ENCODE measurements at regions not wholly inside any gene's neighbourhood (a gene's known extent, or its start where the extent isn't known, plus 50 kb on each side); places are given as distances from the start of the nearest gene placed in this dataset.

DNA sequence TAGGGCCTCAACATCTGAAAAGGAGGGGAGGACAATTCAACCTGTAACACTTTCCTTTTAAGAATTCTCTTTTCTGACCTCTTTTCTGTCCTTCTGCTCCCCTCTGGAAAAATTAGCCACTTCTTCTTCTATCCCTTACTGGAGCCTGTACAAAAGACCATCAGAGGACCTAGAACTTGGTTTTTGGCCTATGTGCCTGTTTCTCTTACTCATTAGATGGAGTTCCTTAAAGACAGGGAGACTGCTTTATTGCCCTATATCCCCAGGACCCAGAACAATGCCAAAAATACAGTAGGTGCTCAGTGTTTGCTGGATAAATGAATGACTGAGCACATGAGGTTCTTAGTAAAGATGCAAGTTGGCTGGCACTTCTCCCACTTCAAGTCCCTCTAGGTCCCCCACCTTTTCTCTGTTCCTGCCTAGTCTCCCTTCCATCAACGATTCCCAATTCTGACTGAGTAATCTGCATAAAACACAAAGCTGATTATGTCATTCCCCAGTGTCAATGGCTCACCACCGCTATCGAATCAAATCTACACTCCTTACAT lies 114.2 kb downstream of the DDX1 start:
- Mint-ChIP-seq H3K4me1 (no peaks in the 10 kb centered on the region), H3K9me3 (no peaks in the 10 kb centered on the region), H3K27me3 (no peaks in the 10 kb centered on the region), H3K4me3 (no peak overlapping the region), H3K27ac (no peak overlapping the region), H3K36me3 (ENCODE audit: low read depth) (no peaks in the 10 kb centered on the region)
- CTCF ChIA-PET = no interaction called here
- no peak for DNase-seq
- POLR2A ChIA-PET = no interaction called here

DNA sequence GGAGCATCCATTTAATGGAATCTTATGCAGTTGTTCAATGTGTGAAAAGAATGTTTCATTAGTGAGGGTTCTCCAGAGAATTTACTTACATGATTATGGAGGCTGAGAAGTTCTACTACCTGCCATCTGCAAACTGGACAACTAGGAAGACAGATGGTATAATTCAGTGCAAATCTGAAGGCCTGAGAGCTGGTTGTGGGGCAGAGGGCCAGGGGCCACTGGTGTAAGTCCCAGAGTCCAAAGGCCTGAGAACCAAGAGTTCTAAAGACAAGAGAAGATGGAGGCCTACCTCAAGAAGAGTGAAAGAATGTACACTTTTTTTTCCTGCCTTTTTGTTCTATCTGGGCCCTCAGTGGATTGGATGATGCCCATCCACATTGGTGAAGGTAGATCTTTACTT lies 114.8 kb downstream of the DDX1 start:
- H3K4me1 Mint-ChIP-seq = no peaks in the 10 kb centered on the region
- H3K27ac Mint-ChIP-seq = no peak overlapping the region
- no peaks in the 10 kb centered on the region for H3K27me3 Mint-ChIP-seq
- CTCF ChIA-PET = no interaction called here
- no peaks in the 10 kb centered on the region for H3K9me3 Mint-ChIP-seq
- no peak for DNase-seq
- H3K4me3 Mint-ChIP-seq = no peak overlapping the region
- POLR2A ChIA-PET = no interaction called here
- H3K36me3 Mint-ChIP-seq (ENCODE audit: low read depth) = no peaks in the 10 kb centered on the region

DNA sequence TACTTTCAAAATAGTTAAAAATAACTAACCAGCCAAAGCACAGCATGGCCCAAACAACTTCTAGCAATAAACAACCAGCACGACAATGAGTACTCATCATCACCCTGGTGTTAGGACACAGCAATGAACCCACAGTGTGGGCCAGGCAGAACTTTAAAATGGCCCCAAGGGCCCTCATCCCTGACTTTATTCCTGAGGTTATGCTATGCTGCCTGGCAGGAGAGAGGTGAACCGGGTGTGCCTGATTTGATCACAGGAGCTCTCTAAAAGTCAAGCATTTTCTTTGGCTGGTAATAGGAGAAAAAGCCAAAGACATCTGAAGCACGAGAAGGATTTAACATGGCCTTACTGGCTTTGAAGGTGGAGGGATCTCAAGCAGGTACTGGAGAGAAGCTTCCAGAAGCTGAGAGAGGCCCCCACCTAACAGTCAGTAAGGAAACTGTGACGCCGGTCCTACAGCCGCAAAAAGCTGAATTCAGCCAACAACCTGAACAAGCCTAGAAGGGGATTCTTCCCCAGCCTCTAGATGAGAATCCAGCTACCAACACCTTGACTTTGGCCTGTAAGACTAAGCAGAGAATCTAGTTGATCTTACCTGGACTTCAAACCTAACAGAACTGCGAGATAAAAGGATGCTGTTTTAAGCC lies 115.4 kb downstream of the DDX1 start:
- Mint-ChIP-seq H3K4me3 (no peak overlapping the region), H3K4me1 (no peaks in the 10 kb centered on the region), H3K27me3 (no peaks in the 10 kb centered on the region), H3K27ac (no peak overlapping the region), H3K36me3 (ENCODE audit: low read depth) (no peaks in the 10 kb centered on the region), H3K9me3 (no peaks in the 10 kb centered on the region)
- no peak for DNase-seq
- ChIA-PET POLR2A (no interaction called here), CTCF (no interaction called here)

- H3K9me3 Mint-ChIP-seq = no peaks in the 10 kb centered on the region
- CTCF ChIA-PET = no interaction called here
- no peak overlapping the region for H3K27ac Mint-ChIP-seq
- H3K4me1 Mint-ChIP-seq = no peaks in the 10 kb centered on the region
- no peak for DNase-seq
- POLR2A ChIA-PET = no interaction called here
- H3K4me3 Mint-ChIP-seq = no peak overlapping the region
- H3K36me3 Mint-ChIP-seq (ENCODE audit: low read depth) = no peaks in the 10 kb centered on the region
- no peaks in the 10 kb centered on the region for H3K27me3 Mint-ChIP-seq
Observed at GRCh38 chr2:15708161-15708560, 116.5 kb downstream of the DDX1 start.

GRCh38 chr2:15708865-15709820 lies 117.5 kb downstream of the DDX1 start:
- Mint-ChIP-seq H3K9me3 (no peaks in the 10 kb centered on the region), H3K27ac (no peak overlapping the region), H3K4me1 (no peaks in the 10 kb centered on the region), H3K4me3 (no peak overlapping the region), H3K36me3 (ENCODE audit: low read depth) (no peaks in the 10 kb centered on the region), H3K27me3 (peaks cover 2% of the 10 kb centered on the region)
- no peak for DNase-seq
- ChIA-PET CTCF (no interaction called here), POLR2A (no interaction called here)

- no peaks in the 10 kb centered on the region for H3K36me3 Mint-ChIP-seq (ENCODE audit: low read depth)
- H3K27ac Mint-ChIP-seq = no peak overlapping the region
- POLR2A ChIA-PET = no interaction called here
- peaks cover 2% of the 10 kb centered on the region for H3K27me3 Mint-ChIP-seq
- H3K9me3 Mint-ChIP-seq = no peaks in the 10 kb centered on the region
- no peaks in the 10 kb centered on the region for H3K4me1 Mint-ChIP-seq
- no peak for DNase-seq
- H3K4me3 Mint-ChIP-seq = no peak overlapping the region
- CTCF ChIA-PET = no interaction called here
Observed at GRCh38 chr2:15711126-15711860, 119.6 kb downstream of the DDX1 start.

DNA sequence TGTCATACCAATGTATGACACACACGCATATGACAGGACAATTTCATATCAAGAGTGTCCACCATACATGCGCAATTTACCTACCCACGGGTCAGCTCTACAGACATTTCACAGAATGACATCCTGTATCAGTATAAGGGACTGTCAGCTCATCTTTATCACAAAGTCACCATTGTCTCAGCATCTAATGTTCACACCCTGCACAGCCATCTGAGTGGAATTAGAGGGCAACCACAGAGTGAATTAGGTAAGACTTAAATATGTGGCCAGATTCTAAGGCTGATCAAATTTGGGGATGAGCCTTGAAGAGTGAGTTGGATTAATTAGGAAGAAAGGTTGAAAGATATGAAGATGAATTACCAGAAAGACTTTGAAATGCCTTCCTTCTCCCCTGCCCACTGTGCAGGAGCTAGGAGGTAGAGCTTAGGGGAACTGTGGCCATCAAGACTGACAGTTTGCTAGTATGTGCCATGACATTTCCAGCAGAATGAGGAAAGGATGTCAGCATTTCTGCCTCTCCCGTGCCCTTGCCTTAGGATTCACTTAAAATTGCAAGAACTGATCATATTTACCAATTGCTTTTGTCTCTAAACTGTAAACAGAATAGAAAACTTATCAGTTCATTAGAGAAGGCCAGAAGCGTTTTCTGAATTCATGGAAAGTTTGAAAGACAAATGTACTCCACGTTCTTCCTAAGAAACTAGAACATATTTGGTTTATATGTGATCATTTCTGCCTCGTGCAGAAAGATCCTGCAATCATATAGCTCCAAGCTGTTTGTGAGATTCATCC lies 121.1 kb downstream of the DDX1 start:
- Mint-ChIP-seq H3K4me1 (no peaks in the 10 kb centered on the region), H3K27me3 (peaks cover 2% of the 10 kb centered on the region), H3K27ac (no peak overlapping the region), H3K36me3 (ENCODE audit: low read depth) (no peaks in the 10 kb centered on the region), H3K9me3 (no peaks in the 10 kb centered on the region), H3K4me3 (no peak overlapping the region)
- POLR2A ChIA-PET = no interaction called here
- CTCF ChIA-PET = no interaction called here
- no peak for DNase-seq

GRCh38 chr2:15713475-15713874 lies 121.8 kb downstream of the DDX1 start:
- ChIA-PET CTCF (no interaction called here), POLR2A (no interaction called here)
- Mint-ChIP-seq H3K27me3 (peaks cover 2% of the 10 kb centered on the region), H3K36me3 (ENCODE audit: low read depth) (no peaks in the 10 kb centered on the region), H3K27ac (no peak overlapping the region), H3K4me1 (no peaks in the 10 kb centered on the region), H3K9me3 (no peaks in the 10 kb centered on the region), H3K4me3 (no peak overlapping the region)
- no peak for DNase-seq

DNA sequence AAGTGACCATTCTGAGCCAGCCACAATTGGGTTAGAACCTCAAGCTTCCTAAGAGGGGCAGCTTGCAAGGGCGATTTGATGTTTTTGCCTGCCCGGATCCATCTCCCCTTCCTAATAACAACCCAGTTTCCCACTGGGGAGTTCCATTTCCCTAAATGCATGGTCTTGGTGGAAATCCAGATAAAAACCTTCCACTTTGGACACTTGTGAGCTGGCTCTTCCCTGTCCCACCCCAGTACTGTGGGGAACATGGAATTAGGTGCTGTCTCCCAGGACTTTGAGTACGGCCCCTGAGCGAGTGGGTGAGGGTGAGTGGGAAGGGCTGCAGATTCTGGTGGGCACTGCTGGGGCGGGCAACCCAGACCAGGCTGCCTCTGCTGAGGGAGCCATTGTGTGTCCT lies 122.3 kb downstream of the DDX1 start:
- Mint-ChIP-seq H3K27me3 (peaks cover 2% of the 10 kb centered on the region), H3K27ac (no peak overlapping the region), H3K4me1 (no peaks in the 10 kb centered on the region), H3K9me3 (no peaks in the 10 kb centered on the region), H3K36me3 (ENCODE audit: low read depth) (no peaks in the 10 kb centered on the region), H3K4me3 (no peak overlapping the region)
- no peak for DNase-seq
- POLR2A ChIA-PET = no interaction called here
- CTCF ChIA-PET = no interaction called here

DNA sequence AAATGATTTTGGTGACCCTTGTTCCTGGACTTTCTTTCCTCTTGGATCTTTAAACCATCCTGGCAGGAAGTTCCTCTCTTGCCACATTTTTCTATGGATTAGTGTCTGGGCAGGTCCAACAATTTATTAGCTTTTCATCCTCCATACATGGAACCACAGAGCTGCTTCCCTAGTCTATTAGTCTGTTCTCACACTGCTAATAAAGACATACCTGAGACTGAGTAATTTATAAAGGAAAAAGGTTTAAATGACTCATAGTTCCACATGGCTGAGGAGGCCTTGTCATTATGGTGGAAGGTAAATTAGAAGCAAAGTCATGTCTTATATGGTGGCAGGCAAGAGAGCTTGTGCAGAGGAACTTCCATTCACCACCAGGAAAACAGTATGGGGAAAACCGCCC lies 122.9 kb downstream of the DDX1 start:
- Mint-ChIP-seq H3K36me3 (ENCODE audit: low read depth) (no peaks in the 10 kb centered on the region), H3K9me3 (no peaks in the 10 kb centered on the region), H3K27me3 (peaks cover 2% of the 10 kb centered on the region), H3K27ac (no peak overlapping the region), H3K4me3 (no peak overlapping the region), H3K4me1 (no peaks in the 10 kb centered on the region)
- POLR2A ChIA-PET = no interaction called here
- CTCF ChIA-PET = no interaction called here
- DNase-seq = no peak

DNA sequence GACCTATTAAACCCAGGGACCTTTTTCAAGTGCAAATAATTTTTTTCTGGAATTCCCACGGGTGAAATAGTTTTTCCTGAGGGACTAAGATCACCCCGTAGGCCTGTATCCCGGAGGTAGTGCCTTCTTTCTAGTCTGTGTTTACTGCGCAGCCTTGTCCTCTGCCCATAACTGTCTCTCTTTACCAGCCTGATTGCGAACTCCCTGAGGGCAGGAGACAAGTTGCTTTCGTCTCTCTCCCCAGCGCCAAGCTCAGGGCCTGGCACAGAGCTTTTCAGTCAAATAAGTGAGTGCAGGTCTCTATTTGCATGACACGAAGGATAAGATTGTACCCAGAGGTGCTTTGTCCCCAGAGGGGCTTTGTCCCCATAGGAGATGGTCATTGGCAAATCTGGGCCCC lies 123.9 kb downstream of the DDX1 start:
- ChIA-PET CTCF (no interaction called here), POLR2A (no interaction called here)
- Mint-ChIP-seq H3K27me3 (peaks cover 2% of the 10 kb centered on the region), H3K4me3 (no peak overlapping the region), H3K9me3 (no peaks in the 10 kb centered on the region), H3K27ac (no peak overlapping the region), H3K36me3 (ENCODE audit: low read depth) (no peaks in the 10 kb centered on the region), H3K4me1 (no peaks in the 10 kb centered on the region)
- no peak for DNase-seq

DNA sequence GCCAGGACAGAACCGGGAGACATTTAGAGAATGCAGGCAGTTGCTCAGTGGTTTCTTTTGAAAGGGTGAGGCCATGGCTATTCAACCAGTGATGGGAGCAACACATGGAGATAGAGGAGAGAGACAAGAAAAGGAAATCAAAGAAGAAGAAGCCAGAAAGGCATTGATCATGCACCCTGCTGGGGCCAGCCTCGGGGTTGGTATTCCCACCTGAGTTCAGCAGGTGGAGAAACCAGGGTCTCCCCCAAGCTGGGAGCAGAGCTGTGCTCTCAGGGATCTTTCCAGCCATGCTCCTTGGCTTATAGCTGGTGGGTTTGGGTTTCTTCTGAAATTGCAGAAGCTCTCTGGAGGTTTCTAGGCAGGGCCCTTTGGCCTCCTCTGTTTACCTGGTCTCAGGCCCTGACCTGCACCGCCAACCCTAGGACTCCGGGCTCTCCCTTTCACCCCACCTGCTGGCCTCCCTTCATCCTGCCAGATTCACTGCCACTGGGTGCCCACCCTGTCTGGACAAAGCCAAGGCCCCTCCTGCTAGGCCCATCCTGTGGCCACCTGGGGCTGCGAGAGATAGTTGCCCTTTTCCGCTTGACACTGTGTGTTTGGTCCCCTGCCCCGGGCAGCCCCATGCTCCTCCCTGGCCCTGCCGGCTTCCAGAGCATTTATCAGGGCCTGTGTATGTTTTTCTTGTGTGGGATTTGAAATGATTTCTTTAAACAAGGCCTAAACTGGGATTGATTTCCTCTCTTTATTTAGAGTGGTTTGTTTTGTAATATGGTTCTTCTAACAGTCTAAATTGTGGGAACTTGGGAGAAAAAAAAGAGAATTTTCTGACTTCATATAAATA lies 126.7 kb downstream of the DDX1 start:
- no peaks in the 10 kb centered on the region for H3K4me1 Mint-ChIP-seq
- H3K27ac Mint-ChIP-seq = no peak overlapping the region
- H3K27me3 Mint-ChIP-seq = peaks cover 2% of the 10 kb centered on the region
- no peaks in the 10 kb centered on the region for H3K9me3 Mint-ChIP-seq
- DNase-seq = no peak
- ChIA-PET CTCF (no interaction called here), POLR2A (no interaction called here)
- no peak overlapping the region for H3K4me3 Mint-ChIP-seq
- H3K36me3 Mint-ChIP-seq (ENCODE audit: low read depth) = no peaks in the 10 kb centered on the region

All from activated CD4-positive, alpha-beta memory T cell treated with anti-CD3 and anti-CD28 coated beads, Interleukin-2, amount 10 ng/mL, durations not matched to agents 7 days and 5 days (primary cell).